Osteocyte (in vitro differentiated cells): ENCODE measurements at regions not wholly inside any gene's neighbourhood (a gene's known extent, or its start where the extent isn't known, plus 50 kb on each side); places are given as distances from the start of the nearest gene placed in this dataset.

Experiments used
- DNase-seq: peaks from one replicate; pipeline ENCODE4 v3.0.0; 2021; ENCODE audit warnings: mixed read lengths; ENCODE audit not compliant: unreplicated experiment; ENCODE audit errors: extremely low spot score
- H3K27ac Mint-ChIP-seq: one replicate; pipeline ENCODE4 v1.8.0; 2021; ENCODE audit warnings: mild to moderate bottlenecking, mixed read lengths; ENCODE audit not compliant: unreplicated experiment
- H3K27me3 Mint-ChIP-seq: one replicate; pipeline ENCODE4 v1.8.0; 2021; ENCODE audit warnings: mixed read lengths; ENCODE audit not compliant: unreplicated experiment
- H3K36me3 Mint-ChIP-seq: one replicate; pipeline ENCODE4 v1.8.0; 2021; ENCODE audit warnings: mixed read lengths; ENCODE audit not compliant: unreplicated experiment
- H3K4me1 Mint-ChIP-seq: one replicate; pipeline ENCODE4 v1.8.0; 2021; ENCODE audit warnings: mixed read lengths; ENCODE audit not compliant: unreplicated experiment
- H3K4me3 Mint-ChIP-seq: one replicate; pipeline ENCODE4 v1.8.0; 2021; ENCODE audit warnings: mild to moderate bottlenecking, moderate library complexity, mixed read lengths; ENCODE audit not compliant: unreplicated experiment
- H3K9me3 Mint-ChIP-seq: one replicate; pipeline ENCODE4 v1.8.0; 2021; ENCODE audit warnings: mixed read lengths; ENCODE audit not compliant: unreplicated experiment
- CTCF ChIP-seq: fragments of 200-600 bp; sonication (generic); IDR thresholded peaks from 2 replicates; pipeline ENCODE4 v1.5.0; 2021; ENCODE audit warnings: antibody characterized with exemption, mild to moderate bottlenecking, moderate library complexity

- Mint-ChIP-seq H3K4me1 (peaks cover 17% of the 10 kb centered on the region), H3K27ac (no peak overlapping the region), H3K9me3 (peaks cover 11% of the 10 kb centered on the region), H3K36me3 (no peaks in the 10 kb centered on the region), H3K4me3 (no peak overlapping the region), H3K27me3 (no peaks in the 10 kb centered on the region)
- TF ChIP-seq CTCF = no peak
- DNase-seq = no peak
Observed at GRCh38 chr4:165635381-165635780, 237.7 kb upstream of the TLL1 start.

- no peak for TF ChIP-seq CTCF
- H3K4me1 Mint-ChIP-seq = peaks cover 17% of the 10 kb centered on the region
- no peak overlapping the region for H3K27ac Mint-ChIP-seq
- H3K4me3 Mint-ChIP-seq = no peak overlapping the region
- H3K9me3 Mint-ChIP-seq = peaks cover 11% of the 10 kb centered on the region
- no peaks in the 10 kb centered on the region for H3K36me3 Mint-ChIP-seq
- no peaks in the 10 kb centered on the region for H3K27me3 Mint-ChIP-seq
- DNase-seq = no peak
Observed at GRCh38 chr4:165635951-165636350, 237.1 kb upstream of the TLL1 start.

GRCh38 chr4:165651901-165652300 is 221.1 kb upstream of the TLL1 start:
- Mint-ChIP-seq H3K27ac (no peak overlapping the region), H3K27me3 (no peaks in the 10 kb centered on the region), H3K4me3 (no peak overlapping the region), H3K9me3 (peaks cover 5% of the 10 kb centered on the region), H3K4me1 (peaks cover 16% of the 10 kb centered on the region), H3K36me3 (peaks cover 4% of the 10 kb centered on the region)
- no peak for DNase-seq
- TF ChIP-seq CTCF = no peak

- Mint-ChIP-seq H3K4me3 (no peak overlapping the region), H3K4me1 (peaks cover 15% of the 10 kb centered on the region), H3K9me3 (peaks cover 5% of the 10 kb centered on the region), H3K36me3 (no peaks in the 10 kb centered on the region), H3K27ac (no peak overlapping the region), H3K27me3 (no peaks in the 10 kb centered on the region)
- no peak for TF ChIP-seq CTCF
- DNase-seq = no peak
Observed at GRCh38 chr4:165654556-165654955, 218.5 kb upstream of the TLL1 start.

- Mint-ChIP-seq H3K27ac (no peak overlapping the region), H3K4me1 (peaks cover 7% of the 10 kb centered on the region), H3K9me3 (peaks cover 5% of the 10 kb centered on the region), H3K27me3 (no peaks in the 10 kb centered on the region), H3K4me3 (no peak overlapping the region), H3K36me3 (no peaks in the 10 kb centered on the region)
- DNase-seq = no peak
- no peak for TF ChIP-seq CTCF
Observed at GRCh38 chr4:165656399-165656798, 216.6 kb upstream of the TLL1 start.
